K562 (cell line): ENCODE measurements at regions not wholly inside any gene's neighbourhood (a gene's known extent, or its start where the extent isn't known, plus 50 kb on each side); places are given as distances from the start of the nearest gene placed in this dataset.

Source experiments
- ATAC-seq: fragments of 200-7000 bp; cut with Tn5 transposase; 3 replicates; pipeline ENCODE4 v1.9.1; 2020; ENCODE audit warnings: moderate library complexity
- BruUV-seq: library from RNA; stranded (reverse); fragments of 400-500 nt; replicated peaks from 2 replicates; lab custom pipeline; 2021; lab: Mats Ljungman, UMichigan
- CTCF ChIA-PET: fragments of 300-600 bp; formaldehyde crosslinking; extraction: SDS; loops from one replicate; lab custom pipeline; 2021; ENCODE audit warnings: low intra/inter-chr PET ratio; lab: Yijun Ruan, JAX
- POLR2A ChIA-PET: fragments of 300-600, 350-650 bp; sonication (Branson Sonifier 250); formaldehyde crosslinking; extraction: SDS; loops from one replicate; lab custom pipeline; 2021; ENCODE audit warnings: antibody characterized with exemption, inconsistent platforms; lab: Yijun Ruan, JAX
- DNase-seq, 4 experiments: peaks; one replicate each; pipeline versions ENCODE4 v3.0.0 to v3.0.0-alpha.2; 2011 to 2018; ENCODE audit warnings: low spot score in 3 of 4, mixed read lengths in 3 of 4; ENCODE audit errors: extremely low read depth in 1 of 4
- FAIRE-seq: peaks from 2 replicates; lab custom pipeline; 2011; peaks lifted over from hg19 to GRCh38; lab: Jason Lieb, UNC
- H2AFZ ChIP-seq: 2 replicates; pipeline ENCODE4 v1.6.0; 2011; ENCODE audit warnings: low read depth, low read length, control low read depth, inconsistent platforms
- H3K27ac ChIP-seq: fragments of 200-600 bp; 3 replicates; pipeline ENCODE4 v1.8.0; 2011; ENCODE audit warnings: low read depth, mild to moderate bottlenecking, control low read depth, inconsistent platforms, low read length, moderate library complexity, mixed read lengths; ENCODE audit errors: extremely low read depth
- H3K27me3 ChIP-seq, 2 experiments: fragments of 300-600 bp in 1 of 2; 2 replicates in 1 of 2; 3 replicates in 1 of 2; pipeline versions ENCODE4 v1.6.0 to v1.8.0; 2011; ENCODE audit warnings: inconsistent platforms in 2 of 2, low read length in 2 of 2, mild to moderate bottlenecking in 1 of 2, mixed read lengths in 1 of 2, moderate library complexity in 1 of 2; ENCODE audit not compliant: control insufficient read depth in 2 of 2, insufficient read depth in 2 of 2
- H3K36me3 ChIP-seq: fragments of 300-600 bp; 3 replicates; pipeline ENCODE4 v1.8.0; 2011; ENCODE audit warnings: mild to moderate bottlenecking, low read length, inconsistent platforms; ENCODE audit not compliant: control insufficient read depth, insufficient read depth
- H3K4me1 ChIP-seq, 2 experiments: fragments of 200-600 bp in 1 of 2; replicated peaks in 1 of 2; 2 replicates in 1 of 2; 3 replicates in 1 of 2; pipeline versions ENCODE4 v1.5.1 to v1.8.0; 2011; ENCODE audit warnings: inconsistent platforms in 2 of 2, low read length in 2 of 2, mild to moderate bottlenecking in 1 of 2, mixed read lengths in 1 of 2, moderate library complexity in 1 of 2; ENCODE audit not compliant: control insufficient read depth in 2 of 2, insufficient read depth in 2 of 2
- H3K4me2 ChIP-seq: 2 replicates; pipeline ENCODE4 v1.6.1; 2011; ENCODE audit warnings: low read length, control low read depth, inconsistent platforms, mixed read lengths; ENCODE audit not compliant: insufficient read depth
- H3K4me3 ChIP-seq: fragments of 200-600 bp; sonication (generic), shearing (Covaris generic); 2 replicates; pipeline ENCODE4 v1.5.1; 2016; ENCODE audit warnings: control low read depth, inconsistent platforms
- H3K79me2 ChIP-seq: fragments of 200-600 bp; 3 replicates; pipeline ENCODE4 v1.8.0; 2011; ENCODE audit warnings: low read length, inconsistent platforms; ENCODE audit not compliant: control insufficient read depth, insufficient read depth
- H3K9ac ChIP-seq, 2 experiments: 2 replicates each; pipeline versions ENCODE4 v1.6.0 to v1.6.1; 2011; ENCODE audit warnings: low read depth in 2 of 2, low read length in 2 of 2, control low read depth in 1 of 2, inconsistent platforms in 1 of 2, mild to moderate bottlenecking in 1 of 2, mixed read lengths in 1 of 2; ENCODE audit not compliant: insufficient read depth in 1 of 2
- H3K9me1 ChIP-seq: one replicate; pipeline ENCODE4 v1.6.0; 2011; ENCODE audit warnings: inconsistent platforms, mild to moderate bottlenecking, low read length, moderate library complexity; ENCODE audit not compliant: control insufficient read depth, insufficient read depth
- H3K9me3 ChIP-seq: replicated peaks from 2 replicates; pipeline ENCODE4 v1.5.1; 2011; ENCODE audit warnings: low read depth, low read length, inconsistent platforms; ENCODE audit not compliant: control insufficient read depth, insufficient read depth
- H4K20me1 ChIP-seq: replicated peaks from 2 replicates; pipeline ENCODE4 v1.6.1; 2011; ENCODE audit warnings: low read length, inconsistent platforms, mixed read lengths; ENCODE audit not compliant: control insufficient read depth, insufficient read depth
- BRCA1 ChIP-seq, 2 experiments: fragments of 450-650 bp in 1 of 2; sonication (generic) in 1 of 2; formaldehyde crosslinking in 1 of 2; IDR thresholded peaks; 2 replicates each; pipeline versions ENCODE4 v1.5.0 to v1.6.1; 2017 to 2020; ENCODE audit warnings: mild to moderate bottlenecking in 1 of 2, missing genetic modification reagents in 1 of 2
- KLF1 ChIP-seq: fragments of 450-650 bp; IDR thresholded peaks from 2 replicates; pipeline ENCODE4 v1.6.1; 2016; ENCODE audit warnings: missing genetic modification characterization, missing compliant biosample characterization
- KLF6 ChIP-seq: fragments of 250-450 bp; sonication (Bioruptor Pico); IDR thresholded peaks from 2 replicates; pipeline ENCODE4 v1.4.0; 2020; ENCODE audit warnings: mild to moderate bottlenecking, moderate library complexity, borderline replicate concordance
- MAFG ChIP-seq: fragments of 450-650 bp; conservative IDR thresholded peaks from 2 replicates; pipeline ENCODE4 v1.6.1; 2016; ENCODE audit warnings: missing genetic modification characterization, missing compliant biosample characterization
- NFE2 ChIP-seq: IDR thresholded peaks from 2 replicates; pipeline ENCODE4 v1.6.1; 2014; ENCODE audit warnings: antibody characterized with exemption, low read depth
- SAP30 ChIP-seq: fragments of 200-600 bp; sonication (generic); IDR thresholded peaks from 2 replicates; pipeline ENCODE4 v1.6.1; 2012; ENCODE audit warnings: borderline replicate concordance, low read depth, mild to moderate bottlenecking, moderate library complexity, low read length, control low read depth, inconsistent platforms; ENCODE audit not compliant: insufficient read depth, poor library complexity, severe bottlenecking
- TAF15 ChIP-seq: fragments of 200-400 bp; formaldehyde crosslinking; IDR thresholded peaks from 2 replicates; pipeline ENCODE4 v1.6.1; 2017; ENCODE audit warnings: mild to moderate bottlenecking, low read depth, low read length, moderate library complexity
- WGBS: fragments of 100-300 bp; shearing (Covaris generic); methylation state at CpG from one replicate; pipeline ENCODE4 v1.1.6; 2016; ENCODE audit warnings: low coverage, mixed read lengths; ENCODE audit not compliant: insufficient coverage; ENCODE audit errors: missing lambda C conversion rate; 5-methylcytosine and 5-hydroxymethylcytosine counted together
- in situ Hi-C: fragments of 300-500 bp; cut with MboI; formaldehyde crosslinking; loops from 4 replicates; pipeline ENCODE4 v1.15.0; 2018; ENCODE audit warnings: inconsistent platforms, mixed read lengths
- intact Hi-C: fragments of 100-400 bp; cut with micrococcal nuclease; formaldehyde crosslinking; loops from 2 replicates; pipeline ENCODE4 v1.14.2; 2022
- TF ChIP-seq, protein P1 (sequence below): fragments of 450-650 bp; IDR thresholded peaks from 2 replicates; pipeline ENCODE4 v1.7.1; 2018; ENCODE audit warnings: mild to moderate bottlenecking, low read depth; ENCODE audit not compliant: partially characterized antibody
- TF ChIP-seq, protein P2 (sequence below): fragments of 450-650 bp; IDR thresholded peaks from 2 replicates; pipeline ENCODE4 v1.6.1; 2016; ENCODE audit warnings: low read depth
- TF ChIP-seq, protein P3 (sequence below): sonication (generic); formaldehyde crosslinking; IDR thresholded peaks from 2 replicates; pipeline ENCODE4 v1.8.0; 2022; ENCODE audit warnings: missing genetic modification reagents, mild to moderate bottlenecking, borderline replicate concordance

DNA sequence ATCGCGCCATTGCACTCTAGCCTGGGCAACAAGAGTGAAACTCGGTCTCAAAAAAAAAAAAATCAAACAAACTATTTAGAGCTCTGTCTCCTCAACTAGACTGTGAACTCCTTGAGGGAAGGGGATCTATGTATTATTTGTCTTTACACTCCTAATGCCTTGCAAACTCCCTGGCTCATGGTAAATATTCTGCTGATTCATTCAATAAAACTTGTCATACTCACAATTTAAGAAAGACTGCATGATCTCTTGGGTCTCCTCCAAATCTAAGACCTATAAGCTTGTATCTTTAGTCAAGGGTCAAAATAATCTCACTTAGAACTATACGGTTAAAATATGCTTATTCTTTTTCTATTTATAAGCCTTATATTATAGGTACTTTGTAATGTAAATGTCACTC, 90.3 kb upstream of the NR5A2 start:
- intact Hi-C loops, result no loop called here
- FAIRE-seq, result no peak
- no TSS peak for BruUV-seq
- in situ Hi-C loops, result no loop called here
- Histone ChIP-seq H2AFZ (no peak overlapping the region), H3K27ac (no peak overlapping the region), H3K9me3 (no peaks in the 10 kb centered on the region), H3K4me1 (no peaks in the 10 kb centered on the region), H4K20me1 (no peaks in the 10 kb centered on the region), H3K9me1 (no peaks in the 10 kb centered on the region), H3K4me3 (no peak overlapping the region), H3K9ac (no peak overlapping the region), H3K36me3 (no peaks in the 10 kb centered on the region), H3K27me3 (peaks cover 0 to 2% of the 10 kb centered on the region in 2 experiments; a peak in 3 of 5 replicates), H3K4me2 (no peak overlapping the region), H3K79me2 (no peaks in the 10 kb centered on the region)
- CTCF ChIA-PET, result no interaction called here
- ATAC-seq, result no peak
- DNase-seq, result no peak
- WGBS, result 4% methylated on average over 4 of the region's 4 CpGs
- POLR2A ChIA-PET, result no interaction called here
- TF ChIP-seq KLF6 (no peak), BRCA1 (IDR thresholded peaks at IDR 0.05) (no peak), BRCA1 (CRISPR knock-in tag; IDR thresholded peaks at IDR 0.05) (no peak), KLF1 (no peak), SAP30 (no peak), MAFG (peak; percentile 83), NFE2 (peak; percentile 55), TAF15 (no peak)
- TF ChIP-seq, protein P1, sequence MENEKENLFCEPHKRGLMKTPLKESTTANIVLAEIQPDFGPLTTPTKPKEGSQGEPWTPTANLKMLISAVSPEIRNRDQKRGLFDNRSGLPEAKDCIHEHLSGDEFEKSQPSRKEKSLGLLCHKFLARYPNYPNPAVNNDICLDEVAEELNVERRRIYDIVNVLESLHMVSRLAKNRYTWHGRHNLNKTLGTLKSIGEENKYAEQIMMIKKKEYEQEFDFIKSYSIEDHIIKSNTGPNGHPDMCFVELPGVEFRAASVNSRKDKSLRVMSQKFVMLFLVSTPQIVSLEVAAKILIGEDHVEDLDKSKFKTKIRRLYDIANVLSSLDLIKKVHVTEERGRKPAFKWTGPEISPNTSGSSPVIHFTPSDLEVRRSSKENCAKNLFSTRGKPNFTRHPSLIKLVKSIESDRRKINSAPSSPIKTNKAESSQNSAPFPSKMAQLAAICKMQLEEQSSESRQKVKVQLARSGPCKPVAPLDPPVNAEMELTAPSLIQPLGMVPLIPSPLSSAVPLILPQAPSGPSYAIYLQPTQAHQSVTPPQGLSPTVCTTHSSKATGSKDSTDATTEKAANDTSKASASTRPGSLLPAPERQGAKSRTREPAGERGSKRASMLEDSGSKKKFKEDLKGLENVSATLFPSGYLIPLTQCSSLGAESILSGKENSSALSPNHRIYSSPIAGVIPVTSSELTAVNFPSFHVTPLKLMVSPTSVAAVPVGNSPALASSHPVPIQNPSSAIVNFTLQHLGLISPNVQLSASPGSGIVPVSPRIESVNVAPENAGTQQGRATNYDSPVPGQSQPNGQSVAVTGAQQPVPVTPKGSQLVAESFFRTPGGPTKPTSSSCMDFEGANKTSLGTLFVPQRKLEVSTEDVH, result no peak
- TF ChIP-seq, protein P2, sequence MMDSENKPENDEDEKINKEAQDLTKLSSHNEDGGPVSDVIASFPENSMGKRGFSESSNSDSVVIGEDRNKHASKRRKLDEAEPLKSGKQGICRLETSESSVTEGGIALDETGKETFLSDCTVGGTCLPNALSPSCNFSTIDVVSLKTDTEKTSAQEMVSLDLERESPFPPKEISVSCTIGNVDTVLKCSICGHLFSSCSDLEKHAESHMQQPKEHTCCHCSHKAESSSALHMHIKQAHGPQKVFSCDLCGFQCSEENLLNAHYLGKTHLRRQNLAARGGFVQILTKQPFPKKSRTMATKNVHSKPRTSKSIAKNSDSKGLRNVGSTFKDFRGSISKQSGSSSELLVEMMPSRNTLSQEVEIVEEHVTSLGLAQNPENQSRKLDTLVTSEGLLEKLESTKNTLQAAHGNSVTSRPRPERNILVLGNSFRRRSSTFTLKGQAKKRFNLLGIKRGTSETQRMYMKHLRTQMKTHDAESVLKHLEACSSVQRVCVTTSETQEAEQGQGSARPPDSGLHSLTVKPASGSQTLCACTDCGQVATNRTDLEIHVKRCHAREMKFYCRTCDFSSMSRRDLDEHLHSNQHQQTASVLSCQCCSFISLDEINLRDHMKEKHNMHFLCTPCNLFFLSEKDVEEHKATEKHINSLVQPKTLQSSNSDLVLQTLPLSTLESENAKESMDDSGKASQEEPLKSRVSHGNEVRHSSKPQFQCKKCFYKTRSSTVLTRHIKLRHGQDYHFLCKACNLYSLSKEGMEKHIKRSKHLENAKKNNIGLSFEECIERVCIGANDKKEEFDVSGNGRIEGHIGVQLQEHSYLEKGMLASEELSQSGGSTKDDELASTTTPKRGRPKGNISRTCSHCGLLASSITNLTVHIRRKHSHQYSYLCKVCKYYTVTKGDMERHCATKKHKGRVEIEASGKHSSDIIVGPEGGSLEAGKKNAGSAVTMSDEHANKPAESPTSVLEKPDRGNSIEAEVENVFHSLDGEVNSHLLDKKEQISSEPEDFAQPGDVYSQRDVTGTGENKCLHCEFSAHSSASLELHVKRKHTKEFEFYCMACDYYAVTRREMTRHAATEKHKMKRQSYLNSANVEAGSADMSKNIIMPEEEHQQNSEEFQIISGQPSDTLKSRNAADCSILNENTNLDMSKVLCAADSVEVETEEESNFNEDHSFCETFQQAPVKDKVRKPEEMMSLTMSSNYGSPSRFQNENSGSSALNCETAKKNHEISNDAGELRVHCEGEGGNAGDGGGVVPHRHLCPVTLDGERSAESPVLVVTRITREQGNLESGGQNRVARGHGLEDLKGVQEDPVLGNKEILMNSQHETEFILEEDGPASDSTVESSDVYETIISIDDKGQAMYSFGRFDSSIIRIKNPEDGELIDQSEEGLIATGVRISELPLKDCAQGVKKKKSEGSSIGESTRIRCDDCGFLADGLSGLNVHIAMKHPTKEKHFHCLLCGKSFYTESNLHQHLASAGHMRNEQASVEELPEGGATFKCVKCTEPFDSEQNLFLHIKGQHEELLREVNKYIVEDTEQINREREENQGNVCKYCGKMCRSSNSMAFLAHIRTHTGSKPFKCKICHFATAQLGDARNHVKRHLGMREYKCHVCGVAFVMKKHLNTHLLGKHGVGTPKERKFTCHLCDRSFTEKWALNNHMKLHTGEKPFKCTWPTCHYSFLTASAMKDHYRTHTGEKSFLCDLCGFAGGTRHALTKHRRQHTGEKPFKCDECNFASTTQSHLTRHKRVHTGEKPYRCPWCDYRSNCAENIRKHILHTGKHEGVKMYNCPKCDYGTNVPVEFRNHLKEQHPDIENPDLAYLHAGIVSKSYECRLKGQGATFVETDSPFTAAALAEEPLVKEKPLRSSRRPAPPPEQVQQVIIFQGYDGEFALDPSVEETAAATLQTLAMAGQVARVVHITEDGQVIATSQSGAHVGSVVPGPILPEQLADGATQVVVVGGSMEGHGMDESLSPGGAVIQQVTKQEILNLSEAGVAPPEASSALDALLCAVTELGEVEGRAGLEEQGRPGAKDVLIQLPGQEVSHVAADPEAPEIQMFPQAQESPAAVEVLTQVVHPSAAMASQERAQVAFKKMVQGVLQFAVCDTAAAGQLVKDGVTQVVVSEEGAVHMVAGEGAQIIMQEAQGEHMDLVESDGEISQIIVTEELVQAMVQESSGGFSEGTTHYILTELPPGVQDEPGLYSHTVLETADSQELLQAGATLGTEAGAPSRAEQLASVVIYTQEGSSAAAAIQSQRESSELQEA, result no peak
- TF ChIP-seq, protein P3, sequence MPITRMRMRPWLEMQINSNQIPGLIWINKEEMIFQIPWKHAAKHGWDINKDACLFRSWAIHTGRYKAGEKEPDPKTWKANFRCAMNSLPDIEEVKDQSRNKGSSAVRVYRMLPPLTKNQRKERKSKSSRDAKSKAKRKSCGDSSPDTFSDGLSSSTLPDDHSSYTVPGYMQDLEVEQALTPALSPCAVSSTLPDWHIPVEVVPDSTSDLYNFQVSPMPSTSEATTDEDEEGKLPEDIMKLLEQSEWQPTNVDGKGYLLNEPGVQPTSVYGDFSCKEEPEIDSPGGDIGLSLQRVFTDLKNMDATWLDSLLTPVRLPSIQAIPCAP (CRISPR knock-in tag), result no peak
